ENCODE measurements at regions not wholly inside any gene's neighbourhood (a gene's known extent, or its start where the extent isn't known, plus 50 kb on each side); places are given as distances from the start of the nearest gene placed in this dataset.

- TF ChIP-seq CTCF (IDR thresholded peaks at IDR 0.05) (no peak), POLR2A (IDR thresholded peaks at IDR 0.05) (no peak)
Observed at GRCh38 chr18:41134426-41134825, 820.6 kb upstream of the PIK3C3 start.
